Upper lobe of right lung (tissue), 1 donor: ENCODE measurements at regions not wholly inside any gene's neighbourhood (a gene's known extent, or its start where the extent isn't known, plus 50 kb on each side); places are given as distances from the start of the nearest gene placed in this dataset.

Source experiments
- ATAC-seq: fragments of 200-7000 bp; cut with Tn5 transposase; one replicate; pipeline ENCODE4 v1.9.1; 2020; ENCODE audit warnings: mild to moderate bottlenecking, moderate library complexity
- DNase-seq: peaks from one replicate; pipeline ENCODE4 v3.0.0-alpha.2; 2020
- H3K27ac ChIP-seq: fragments of 200-600 bp; one replicate; pipeline ENCODE4 v1.8.0; 2022
- H3K27me3 ChIP-seq: fragments of 200-600 bp; one replicate; pipeline ENCODE4 v1.8.0; 2022; ENCODE audit warnings: mild to moderate bottlenecking
- H3K36me3 ChIP-seq: fragments of 200-600 bp; one replicate; pipeline ENCODE4 v1.8.0; 2022
- H3K4me1 ChIP-seq: fragments of 200-600 bp; one replicate; pipeline ENCODE4 v1.8.0; 2022
- H3K4me3 ChIP-seq: fragments of 200-600 bp; one replicate; pipeline ENCODE4 v1.8.0; 2022; ENCODE audit warnings: mild to moderate bottlenecking
- H3K9me3 ChIP-seq: fragments of 200-600 bp; one replicate; pipeline ENCODE4 v1.8.0; 2022
- intact Hi-C: fragments of 100-400 bp; cut with DNase I; formaldehyde crosslinking; loops from one replicate; pipeline ENCODE4 v1.11.0; 2022
- TF ChIP-seq, protein P1 (sequence below): fragments of 200-600 bp; IDR thresholded peaks from one replicate; pipeline ENCODE4 v1.8.0; 2022; ENCODE audit warnings: antibody characterized with exemption
- donor health status: DM: no; HTN: yes; CAD: no; lungs with severe emphysema.

DNA sequence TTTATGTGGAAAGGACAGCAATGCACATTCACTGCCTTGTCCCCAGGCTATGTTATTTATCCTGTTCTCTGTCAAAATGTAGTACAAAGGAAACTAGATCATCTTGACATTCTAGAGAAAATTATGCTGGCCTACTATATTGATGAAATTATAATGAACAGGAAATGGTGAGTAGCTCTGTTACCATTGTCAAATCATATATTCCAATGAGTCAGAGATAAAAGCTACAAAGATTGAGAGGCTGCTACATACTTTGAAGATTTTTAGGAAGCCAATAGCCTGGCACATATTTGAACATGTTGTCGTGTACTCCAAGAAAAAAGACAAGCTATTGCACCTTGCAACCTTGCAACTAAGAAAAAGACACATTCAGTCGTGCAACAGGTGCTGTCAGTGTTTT lies 52.7 kb upstream of the TET2 start:
- Histone ChIP-seq H3K27me3 (no peaks in the 10 kb centered on the region), H3K36me3 (no peaks in the 10 kb centered on the region), H3K27ac (no peak overlapping the region), H3K4me3 (no peak overlapping the region), H3K9me3 (peaks cover 15% of the 10 kb centered on the region), H3K4me1 (peaks cover under 1% of the 10 kb centered on the region)
- DNase-seq (no peak), ATAC-seq (no peak)
- intact Hi-C loops, result no loop called here
- TF ChIP-seq, protein P1, sequence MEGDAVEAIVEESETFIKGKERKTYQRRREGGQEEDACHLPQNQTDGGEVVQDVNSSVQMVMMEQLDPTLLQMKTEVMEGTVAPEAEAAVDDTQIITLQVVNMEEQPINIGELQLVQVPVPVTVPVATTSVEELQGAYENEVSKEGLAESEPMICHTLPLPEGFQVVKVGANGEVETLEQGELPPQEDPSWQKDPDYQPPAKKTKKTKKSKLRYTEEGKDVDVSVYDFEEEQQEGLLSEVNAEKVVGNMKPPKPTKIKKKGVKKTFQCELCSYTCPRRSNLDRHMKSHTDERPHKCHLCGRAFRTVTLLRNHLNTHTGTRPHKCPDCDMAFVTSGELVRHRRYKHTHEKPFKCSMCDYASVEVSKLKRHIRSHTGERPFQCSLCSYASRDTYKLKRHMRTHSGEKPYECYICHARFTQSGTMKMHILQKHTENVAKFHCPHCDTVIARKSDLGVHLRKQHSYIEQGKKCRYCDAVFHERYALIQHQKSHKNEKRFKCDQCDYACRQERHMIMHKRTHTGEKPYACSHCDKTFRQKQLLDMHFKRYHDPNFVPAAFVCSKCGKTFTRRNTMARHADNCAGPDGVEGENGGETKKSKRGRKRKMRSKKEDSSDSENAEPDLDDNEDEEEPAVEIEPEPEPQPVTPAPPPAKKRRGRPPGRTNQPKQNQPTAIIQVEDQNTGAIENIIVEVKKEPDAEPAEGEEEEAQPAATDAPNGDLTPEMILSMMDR, result no peak
